Large intestine (tissue), 3 donors: ENCODE measurements at regions not wholly inside any gene's neighbourhood (a gene's known extent, or its start where the extent isn't known, plus 50 kb on each side); places are given as distances from the start of the nearest gene placed in this dataset.

Experiments used
- DNase-seq, 2 donors: peaks; one replicate each; pipeline versions ENCODE4 v3.0.0 to v3.0.0-alpha.2; 2013
- H3K27ac ChIP-seq: one replicate; pipeline ENCODE4 v1.5.1; 2013; ENCODE audit warnings: low read length
- H3K27me3 ChIP-seq: 2 replicates; pipeline ENCODE4 v1.6.1; 2013; ENCODE audit warnings: low read length; ENCODE audit not compliant: control insufficient read depth, insufficient read depth
- H3K36me3 ChIP-seq: 2 replicates; pipeline ENCODE4 v1.6.1; 2013; ENCODE audit warnings: low read length; ENCODE audit not compliant: control insufficient read depth, insufficient read depth
- H3K4me1 ChIP-seq: one replicate; pipeline ENCODE4 v1.6.1; 2013; ENCODE audit warnings: low read length; ENCODE audit not compliant: control insufficient read depth, insufficient read depth
- H3K4me3 ChIP-seq: one replicate; pipeline ENCODE4 v1.5.1; 2013; ENCODE audit warnings: low read length
- H3K9me3 ChIP-seq: one replicate; pipeline ENCODE4 v1.6.1; 2013; ENCODE audit warnings: mild to moderate bottlenecking, low read depth, low read length, moderate library complexity; ENCODE audit not compliant: control insufficient read depth
- WGBS: methylation state at CpG from one replicate; pipeline ENCODE4 v1.1.5; 2013; ENCODE audit warnings: low lambda C conversion rate; ENCODE audit not compliant: insufficient coverage; 5-methylcytosine and 5-hydroxymethylcytosine counted together

GRCh38 chr1:215001419-215002021 is 81.0 kb upstream of the KCNK2 start:
- H3K4me1 ChIP-seq: no peaks in the 10 kb centered on the region
- H3K4me3 ChIP-seq: no peak overlapping the region
- DNase-seq: no peak
- WGBS: no CpG with 5 or more reads among the region's 4 CpGs
- no peak overlapping the region for H3K27ac ChIP-seq
- no peaks in the 10 kb centered on the region for H3K9me3 ChIP-seq
- no peaks in the 10 kb centered on the region for H3K27me3 ChIP-seq
- H3K36me3 ChIP-seq: no peaks in the 10 kb centered on the region

GRCh38 chr1:215002471-215002870 is 80.1 kb upstream of the KCNK2 start:
- Histone ChIP-seq H3K9me3 (no peaks in the 10 kb centered on the region), H3K36me3 (no peaks in the 10 kb centered on the region), H3K27me3 (no peaks in the 10 kb centered on the region), H3K27ac (no peak overlapping the region), H3K4me1 (no peaks in the 10 kb centered on the region), H3K4me3 (no peak overlapping the region)
- WGBS: 83% methylated on average over 2 of the region's 4 CpGs
- DNase-seq: no peak

GRCh38 chr1:215003686-215004085 is 78.9 kb upstream of the KCNK2 start:
- Histone ChIP-seq H3K27me3 (no peaks in the 10 kb centered on the region), H3K4me3 (no peak overlapping the region), H3K27ac (no peak overlapping the region), H3K9me3 (no peaks in the 10 kb centered on the region), H3K4me1 (no peaks in the 10 kb centered on the region), H3K36me3 (no peaks in the 10 kb centered on the region)
- no CpG with 5 or more reads among the region's 2 CpGs for whole genome bisulfite sequencing
- no peak for DNase-seq

DNA sequence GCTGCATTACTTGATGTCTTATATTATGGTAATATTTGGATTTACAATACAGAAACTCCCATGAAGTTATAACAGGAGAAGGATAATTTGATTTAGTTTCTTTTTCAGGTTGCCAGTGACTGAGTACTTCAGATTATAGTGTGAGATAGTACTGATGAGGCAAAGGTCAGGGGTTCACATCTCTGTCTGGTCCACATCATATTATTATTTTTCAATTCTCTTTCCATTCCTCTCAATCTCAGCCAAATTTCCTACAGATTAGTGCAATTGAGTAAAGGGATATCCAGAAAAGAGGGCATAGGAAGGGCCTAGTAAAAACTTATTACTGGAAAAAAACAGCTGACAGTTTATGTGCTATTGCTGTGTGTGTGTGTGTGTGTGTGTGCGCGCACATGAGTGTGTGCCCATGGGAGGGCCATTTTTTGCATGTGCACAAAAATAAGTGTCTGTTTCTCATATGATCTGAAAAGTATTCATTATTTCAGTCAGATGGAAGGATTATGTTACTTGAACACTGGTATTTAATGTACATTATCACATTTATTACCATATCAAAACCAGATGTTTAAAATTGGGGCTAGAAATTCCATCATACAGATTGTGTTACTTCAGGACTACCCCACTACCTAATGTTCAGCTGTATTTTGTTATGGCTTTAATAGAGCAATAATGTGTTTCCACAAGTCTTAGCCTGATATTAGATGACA is 78.3 kb upstream of the KCNK2 start:
- DNase-seq: no peak
- Histone ChIP-seq H3K27me3 (no peaks in the 10 kb centered on the region), H3K9me3 (no peaks in the 10 kb centered on the region), H3K36me3 (no peaks in the 10 kb centered on the region), H3K4me3 (no peak overlapping the region), H3K27ac (no peak overlapping the region), H3K4me1 (no peaks in the 10 kb centered on the region)
- 90% methylated on average over 2 of the region's 2 CpGs for WGBS

- 36% methylated on average over 4 of the region's 5 CpGs for WGBS
- H3K36me3 ChIP-seq: no peaks in the 10 kb centered on the region
- H3K4me3 ChIP-seq: no peak overlapping the region
- DNase-seq: no peak
- no peaks in the 10 kb centered on the region for H3K9me3 ChIP-seq
- H3K27ac ChIP-seq: no peak overlapping the region
- H3K4me1 ChIP-seq: no peaks in the 10 kb centered on the region
- H3K27me3 ChIP-seq: no peaks in the 10 kb centered on the region
These were observed 77.5 kb upstream of the KCNK2 start for GRCh38 chr1:215005078-215005477.

DNA sequence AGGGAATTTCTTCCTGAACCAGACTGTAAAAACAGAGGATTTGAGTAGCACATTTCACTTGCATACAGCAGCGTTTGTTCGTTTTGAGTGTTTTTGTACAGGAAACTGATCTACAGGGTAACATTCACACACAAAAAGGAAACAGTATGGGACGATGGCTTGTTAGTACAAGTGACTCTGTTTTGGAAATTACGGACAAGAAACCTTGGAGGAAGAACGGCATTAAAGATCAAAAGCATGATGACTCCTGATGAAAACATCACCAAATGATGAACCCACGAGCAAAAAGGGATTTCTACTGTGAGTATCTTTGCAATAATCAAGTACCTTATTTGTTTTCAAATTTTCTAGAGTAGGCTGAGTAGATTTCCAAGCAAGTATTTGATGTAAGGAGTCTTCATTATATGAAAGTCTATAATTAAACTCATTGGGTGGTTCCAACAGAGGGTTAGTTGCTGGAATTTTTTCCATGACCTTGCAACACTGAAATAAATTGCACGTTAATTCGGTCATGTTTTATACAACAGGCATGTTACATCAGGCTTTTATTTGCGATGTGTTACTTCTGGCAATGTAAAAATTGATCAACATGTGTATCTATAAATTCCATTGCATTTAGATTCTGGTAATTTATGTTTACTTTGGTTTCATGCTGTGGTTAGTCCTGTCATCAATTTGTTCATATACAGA is 76.7 kb upstream of the KCNK2 start:
- H3K9me3 ChIP-seq: no peaks in the 10 kb centered on the region
- no peak overlapping the region for H3K27ac ChIP-seq
- H3K27me3 ChIP-seq: no peaks in the 10 kb centered on the region
- no peaks in the 10 kb centered on the region for H3K4me1 ChIP-seq
- DNase-seq: no peak
- H3K4me3 ChIP-seq: no peak overlapping the region
- WGBS: 97% methylated on average over 5 of the region's 9 CpGs
- no peaks in the 10 kb centered on the region for H3K36me3 ChIP-seq

GRCh38 chr1:215007880-215008279 is 74.7 kb upstream of the KCNK2 start:
- Histone ChIP-seq H3K4me1 (no peaks in the 10 kb centered on the region), H3K27me3 (no peaks in the 10 kb centered on the region), H3K9me3 (no peaks in the 10 kb centered on the region), H3K27ac (no peak overlapping the region), H3K36me3 (no peaks in the 10 kb centered on the region), H3K4me3 (no peak overlapping the region)
- no peak for DNase-seq

DNA sequence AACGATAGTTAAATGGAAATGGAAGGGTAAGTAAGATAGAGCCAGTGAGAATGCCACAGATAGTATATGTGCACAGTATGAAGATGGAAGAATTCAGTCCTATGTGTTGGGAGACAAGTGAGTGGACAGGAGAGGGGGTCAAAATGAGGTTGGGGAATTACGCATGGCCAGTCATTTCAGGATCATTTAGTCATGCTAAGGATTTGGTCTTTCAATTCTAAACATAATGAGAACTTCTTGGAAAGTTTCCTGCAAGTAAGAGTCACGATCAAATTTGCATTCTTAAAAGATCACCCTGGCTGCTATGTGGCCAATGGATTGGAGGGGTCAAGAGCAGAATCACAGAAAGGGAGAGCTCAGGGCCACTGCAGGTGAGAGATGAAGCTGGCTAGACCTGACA is 64.0 kb upstream of the KCNK2 start:
- WGBS: 75% methylated on average over 1 of the region's 3 CpGs
- Histone ChIP-seq H3K4me1 (no peaks in the 10 kb centered on the region), H3K9me3 (no peaks in the 10 kb centered on the region), H3K4me3 (no peak overlapping the region), H3K27ac (no peak overlapping the region), H3K36me3 (no peaks in the 10 kb centered on the region), H3K27me3 (no peaks in the 10 kb centered on the region)
- no peak for DNase-seq

- H3K9me3 ChIP-seq: no peaks in the 10 kb centered on the region
- no peaks in the 10 kb centered on the region for H3K27me3 ChIP-seq
- no CpG with 5 or more reads among the region's 1 CpG for WGBS
- DNase-seq: no peak
- H3K27ac ChIP-seq: no peak overlapping the region
- H3K4me3 ChIP-seq: no peak overlapping the region
- no peaks in the 10 kb centered on the region for H3K4me1 ChIP-seq
- H3K36me3 ChIP-seq: no peaks in the 10 kb centered on the region
These were observed 60.3 kb upstream of the KCNK2 start for GRCh38 chr1:215022204-215022603.

GRCh38 chr1:215022741-215023141 is 59.8 kb upstream of the KCNK2 start:
- Histone ChIP-seq H3K4me1 (no peaks in the 10 kb centered on the region), H3K27me3 (no peaks in the 10 kb centered on the region), H3K27ac (no peak overlapping the region), H3K36me3 (no peaks in the 10 kb centered on the region), H3K9me3 (no peaks in the 10 kb centered on the region), H3K4me3 (no peak overlapping the region)
- DNase-seq: peak in 1 of 2 donors; percentile 6
- 80% methylated on average over 1 of the region's 1 CpG for WGBS
